ENCODE measurements at regions not wholly inside any gene's neighbourhood (a gene's known extent, or its start where the extent isn't known, plus 50 kb on each side); places are given as distances from the start of the nearest gene placed in this dataset.

- TF ChIP-seq ZNF710 (CRISPR knock-in tag; IDR thresholded peaks at IDR 0.05; ENCODE audit: borderline replicate concordance) (no peak), BRD4 (CRISPR knock-in tag; IDR thresholded peaks at IDR 0.05) (no peak), PLSCR1 (CRISPR knock-in tag; IDR thresholded peaks at IDR 0.05; ENCODE audit: borderline replicate concordance) (no peak)
Observed at GRCh38 chr1:239197871-239198270, 188.5 kb upstream of the CHRM3 start (continued).

- ChIA-PET CTCF (ENCODE audit: low intra/inter-chr PET ratio, low total read pairs) (no interaction called here), POLR2A (no interaction called here)
- Histone ChIP-seq H3K27ac (ENCODE audit: extremely low read length, insufficient read depth, low read length) (no peak overlapping the region), H3K36me3 (replicated peaks in 1 of 2; ENCODE audit: control insufficient read depth in 1 of 2, insufficient read depth in 2 of 2, low read length in 2 of 2) (no peaks in the 10 kb centered on the region), H3K27me3 (ENCODE audit: control insufficient read depth in 1 of 2, insufficient read depth in 2 of 2, low read length in 2 of 2) (no peaks in the 10 kb centered on the region), H3K79me2 (ENCODE audit: insufficient read depth, low read length) (no peaks in the 10 kb centered on the region), H3K4me2 (ENCODE audit: low read depth, low read length) (no peak overlapping the region), H3K9me3 (ENCODE audit: low read length) (peaks cover 80% of the 10 kb centered on the region), H3K4me1 (ENCODE audit: insufficient read depth, low read length) (no peaks in the 10 kb centered on the region), H3K4me3 (replicated peaks in 1 of 3; ENCODE audit: insufficient read depth in 1 of 3, low read depth in 2 of 3, low read length in 3 of 3) (no peak overlapping the region), H3K9ac (ENCODE audit: insufficient read depth, low read depth, low read length) (no peak overlapping the region), H4K20me1 (ENCODE audit: insufficient read depth, low read length) (no peaks in the 10 kb centered on the region), H2AFZ (ENCODE audit: low read length) (no peak overlapping the region)
- no TSS peak for BruUV-seq (replicated peaks)
- ATAC-seq (no peak), FAIRE-seq (no peak), DNase-seq (ENCODE audit: low spot score) (no peak)
- TF ChIP-seq MAFK (conservative IDR thresholded peaks at IDR 0.05 in 1 of 2, IDR thresholded peaks at IDR 0.05 in 1 of 2; ENCODE audit: low read length in 2 of 2) = peak; percentile 69 to 88; a peak in 3 of 4 replicates
- TF ChIP-seq MAFF (IDR thresholded peaks at IDR 0.05; ENCODE audit: low read depth, low read length) = peak; percentile 85
- no peak for TF ChIP-seq CEBPB (IDR thresholded peaks at IDR 0.05; ENCODE audit: borderline replicate concordance, low read depth, low read length)
- in situ Hi-C loops (cut with HindIII; ENCODE audit: extremely low pct_ligation_motif_present, low pct_unique_long_range_greater_than_20kb) (no loop called here), intact Hi-C loops (cut with micrococcal nuclease; ENCODE audit: unreplicated experiment) (no loop called here)
- WGBS (ENCODE audit: low lambda C conversion rate) = 42% methylated on average over 4 of the region's 4 CpGs
Observed at GRCh38 chr1:239189998-239190512, 196.3 kb upstream of the CHRM3 start.
